A673 (cell line): ENCODE measurements at regions not wholly inside any gene's neighbourhood (a gene's known extent, or its start where the extent isn't known, plus 50 kb on each side); places are given as distances from the start of the nearest gene placed in this dataset.

Experiments
- BruUV-seq: library from RNA; stranded (reverse); fragments of 400-500 nt; replicated peaks from 2 replicates; lab custom pipeline; 2021; lab: Mats Ljungman, UMichigan
- CTCF ChIA-PET: fragments of 300-600 bp; sonication (Branson Sonifier 250); formaldehyde crosslinking; loops from one replicate; lab custom pipeline; 2022; ENCODE audit warnings: antibody characterized with exemption; lab: Charles Lee
- POLR2A ChIA-PET: fragments of 300-600 bp; sonication (Branson Sonifier 250); formaldehyde crosslinking; loops from one replicate; lab custom pipeline; 2022; ENCODE audit warnings: antibody characterized with exemption; ENCODE audit not compliant: low non-redundant PET; lab: Charles Lee
- DNase-seq: peaks from one replicate; pipeline ENCODE4 v3.0.0-alpha.2; 2015; ENCODE audit warnings: low spot score
- H3K27ac ChIP-seq: fragments of 200-600 bp; sonication (generic); 2 replicates; pipeline ENCODE4 v1.5.1; 2016; ENCODE audit warnings: mixed run types, low read depth, mild to moderate bottlenecking, mixed read lengths, antibody characterized with exemption, low read length; ENCODE audit not compliant: poor library complexity, severe bottlenecking
- H3K27me3 ChIP-seq: fragments of 200-600 bp; sonication (generic); replicated peaks from 2 replicates; pipeline ENCODE4 v1.6.1; 2017; ENCODE audit warnings: mixed run types, low read depth, mild to moderate bottlenecking, mixed read lengths, antibody characterized with exemption, low read length; ENCODE audit not compliant: insufficient read depth, poor library complexity
- H3K36me3 ChIP-seq: fragments of 200-600 bp; sonication (generic); 2 replicates; pipeline ENCODE4 v1.6.1; 2016; ENCODE audit warnings: mixed run types, mild to moderate bottlenecking, mixed read lengths, antibody characterized with exemption, low read length; ENCODE audit not compliant: insufficient read depth, poor library complexity, severe bottlenecking
- H3K4me1 ChIP-seq: fragments of 200-600 bp; sonication (generic); 2 replicates; pipeline ENCODE4 v1.6.1; 2017; ENCODE audit warnings: mixed run types, mild to moderate bottlenecking, mixed read lengths, antibody characterized with exemption, low read length; ENCODE audit not compliant: insufficient read depth, poor library complexity, severe bottlenecking
- H3K4me3 ChIP-seq: fragments of 200-600 bp; sonication (generic); 2 replicates; pipeline ENCODE4 v1.5.1; 2016; ENCODE audit warnings: low read depth, mixed run types, mild to moderate bottlenecking, mixed read lengths, low read length; ENCODE audit not compliant: poor library complexity, severe bottlenecking
- H3K9me3 ChIP-seq: fragments of 200-600 bp; sonication (generic); 2 replicates; pipeline ENCODE4 v1.6.1; 2016; ENCODE audit warnings: mixed run types, low read depth, mild to moderate bottlenecking, mixed read lengths, antibody characterized with exemption, low read length; ENCODE audit not compliant: poor library complexity, severe bottlenecking
- CTCF ChIP-seq: fragments of 300-800, 200-600 bp; sonication (generic); conservative IDR thresholded peaks from 2 replicates; pipeline ENCODE4 v1.5.1; 2017; ENCODE audit warnings: low read depth, mild to moderate bottlenecking, antibody characterized with exemption, low read length, moderate library complexity, mixed read lengths
- EZH2 ChIP-seq: fragments of 200-600 bp; sonication (generic); IDR thresholded peaks from 2 replicates; pipeline ENCODE4 v1.6.1; 2017; ENCODE audit warnings: borderline replicate concordance, low read depth, mild to moderate bottlenecking, mixed read lengths, antibody characterized with exemption, low read length; ENCODE audit not compliant: poor library complexity, severe bottlenecking
- intact Hi-C: fragments of 100-400 bp; cut with micrococcal nuclease; formaldehyde crosslinking; loops from one replicate; pipeline ENCODE4 v1.10.0; 2022; ENCODE audit not compliant: unreplicated experiment

- TF ChIP-seq CTCF = no peak
- TF ChIP-seq EZH2 = no peak
- no TSS peak for BruUV-seq
- H3K4me3 ChIP-seq = no peak overlapping the region
- peaks cover 9% of the 10 kb centered on the region for H3K27me3 ChIP-seq
- DNase-seq = no peak
- H3K27ac ChIP-seq = no peak overlapping the region
- POLR2A ChIA-PET = no interaction called here
- no peaks in the 10 kb centered on the region for H3K4me1 ChIP-seq
- H3K36me3 ChIP-seq = no peaks in the 10 kb centered on the region
- intact Hi-C loops = no loop called here
- CTCF ChIA-PET = no interaction called here
- no peaks in the 10 kb centered on the region for H3K9me3 ChIP-seq
Measured at GRCh38 chr17:5911919-5912318, 158.3 kb upstream of the WSCD1 start.

GRCh38 chr17:5913032-5913531, 157.1 kb upstream of the WSCD1 start:
- Histone ChIP-seq H3K9me3 (no peaks in the 10 kb centered on the region), H3K4me3 (no peak overlapping the region), H3K27ac (no peak overlapping the region), H3K36me3 (no peaks in the 10 kb centered on the region), H3K4me1 (no peaks in the 10 kb centered on the region), H3K27me3 (peaks cover 20% of the 10 kb centered on the region)
- POLR2A ChIA-PET = no interaction called here
- no peak for TF ChIP-seq CTCF
- TF ChIP-seq EZH2 = no peak
- DNase-seq = no peak
- BruUV-seq = no TSS peak
- CTCF ChIA-PET = no interaction called here
- intact Hi-C loops = no loop called here

- POLR2A ChIA-PET = no interaction called here
- CTCF ChIA-PET = no interaction called here
Measured at GRCh38 chr17:5913641-5914040, 156.5 kb upstream of the WSCD1 start.

More at GRCh38 chr17:5913641-5914040, 156.5 kb upstream of the WSCD1 start:
- intact Hi-C loops = no loop called here
- DNase-seq = no peak
- Histone ChIP-seq H3K27ac (no peak overlapping the region), H3K4me1 (no peaks in the 10 kb centered on the region), H3K4me3 (no peak overlapping the region), H3K9me3 (no peaks in the 10 kb centered on the region), H3K36me3 (no peaks in the 10 kb centered on the region), H3K27me3 (peaks cover 23% of the 10 kb centered on the region)
- no TSS peak for BruUV-seq
- TF ChIP-seq CTCF (no peak), EZH2 (no peak)
